H9 (cell line): ENCODE measurements at regions not wholly inside any gene's neighbourhood (a gene's known extent, or its start where the extent isn't known, plus 50 kb on each side); places are given as distances from the start of the nearest gene placed in this dataset.

Source experiments
- DNase-seq: peaks from one replicate; pipeline ENCODE4 v3.0.0-alpha.2; 2017
- H2AFZ ChIP-seq: one replicate; pipeline ENCODE4 v1.6.1; 2013; ENCODE audit warnings: mild to moderate bottlenecking, low read length, control low read depth, moderate library complexity
- H2AK5ac ChIP-seq: 2 replicates; pipeline ENCODE4 v1.6.1; 2013; ENCODE audit warnings: low read length, control low read depth, mixed read lengths; ENCODE audit not compliant: insufficient read length
- H2BK120ac ChIP-seq: one replicate; pipeline ENCODE4 v1.6.1; 2013; ENCODE audit warnings: low read depth, mild to moderate bottlenecking, low read length, control low read depth, inconsistent platforms; ENCODE audit not compliant: poor library complexity, severe bottlenecking
- H2BK12ac ChIP-seq: 2 replicates; pipeline ENCODE4 v1.6.1; 2013; ENCODE audit warnings: low read length, control low read depth, mixed read lengths, low read depth; ENCODE audit not compliant: insufficient read length
- H2BK15ac ChIP-seq: 2 replicates; pipeline ENCODE4 v1.6.1; 2013; ENCODE audit warnings: low read depth, low read length, control low read depth
- H2BK20ac ChIP-seq: one replicate; pipeline ENCODE4 v1.6.1; 2013; ENCODE audit warnings: low read depth, mild to moderate bottlenecking, low read length, control low read depth, inconsistent platforms; ENCODE audit not compliant: poor library complexity, severe bottlenecking
- H2BK5ac ChIP-seq: 2 replicates; pipeline ENCODE4 v1.6.1; 2013; ENCODE audit warnings: low read length, control low read depth, mixed read lengths; ENCODE audit not compliant: insufficient read length
- H3K14ac ChIP-seq: 2 replicates; pipeline ENCODE4 v1.6.1; 2013; ENCODE audit warnings: low read length, control low read depth; ENCODE audit not compliant: insufficient read depth
- H3K18ac ChIP-seq: 2 replicates; pipeline ENCODE4 v1.6.1; 2013; ENCODE audit warnings: low read depth, mild to moderate bottlenecking, mixed read lengths, low read length, control low read depth; ENCODE audit not compliant: insufficient read length
- H3K23ac ChIP-seq: 2 replicates; pipeline ENCODE4 v1.6.1; 2013; ENCODE audit warnings: low read length, control low read depth, mixed read lengths, low read depth; ENCODE audit not compliant: insufficient read length
- H3K23me2 ChIP-seq: 2 replicates; pipeline ENCODE4 v1.6.1; 2013; ENCODE audit warnings: low read depth, mild to moderate bottlenecking, mixed read lengths, low read length, control low read depth; ENCODE audit not compliant: insufficient read length, poor library complexity, severe bottlenecking
- H3K27ac ChIP-seq: 2 replicates; pipeline ENCODE4 v1.5.1; 2013; ENCODE audit warnings: low read length, control low read depth, mixed read lengths, low read depth; ENCODE audit not compliant: insufficient read length
- H3K27me3 ChIP-seq: 2 replicates; pipeline ENCODE4 v1.6.1; 2013; ENCODE audit warnings: low read length, control low read depth, inconsistent platforms; ENCODE audit not compliant: insufficient read depth
- H3K4ac ChIP-seq: 2 replicates; pipeline ENCODE4 v1.6.1; 2013; ENCODE audit warnings: low read depth, mild to moderate bottlenecking, control low read depth, inconsistent platforms, low read length, moderate library complexity
- H3K4me1 ChIP-seq: 2 replicates; pipeline ENCODE4 v1.6.1; 2013; ENCODE audit warnings: low read length, control low read depth, inconsistent platforms; ENCODE audit not compliant: insufficient read depth
- H3K4me2 ChIP-seq: 2 replicates; pipeline ENCODE4 v1.6.1; 2013; ENCODE audit warnings: low read length, control low read depth, mixed read lengths; ENCODE audit not compliant: insufficient read length, insufficient read depth
- H3K56ac ChIP-seq: 2 replicates; pipeline ENCODE4 v1.6.1; 2013; ENCODE audit warnings: low read depth, mild to moderate bottlenecking, mixed read lengths, low read length, control low read depth; ENCODE audit not compliant: insufficient read length
- H3K79me1 ChIP-seq: 2 replicates; pipeline ENCODE4 v1.6.1; 2013; ENCODE audit warnings: low read depth, mild to moderate bottlenecking, moderate library complexity, low read length, control low read depth, inconsistent platforms; ENCODE audit not compliant: insufficient read depth, poor library complexity, severe bottlenecking
- H3K79me2 ChIP-seq: 2 replicates; pipeline ENCODE4 v1.6.1; 2013; ENCODE audit warnings: low read length, control low read depth, inconsistent platforms; ENCODE audit not compliant: insufficient read depth
- H3K9ac ChIP-seq: 2 replicates; pipeline ENCODE4 v1.6.1; 2013; ENCODE audit warnings: low read length, control low read depth, mixed read lengths; ENCODE audit not compliant: insufficient read length; ENCODE audit errors: extremely low read depth
- H3K9me3 ChIP-seq: one replicate; pipeline ENCODE4 v1.6.1; 2013; ENCODE audit warnings: low read depth, low read length, inconsistent platforms; ENCODE audit not compliant: control insufficient read depth
- H3T11ph ChIP-seq: one replicate; pipeline ENCODE4 v1.6.1; 2013; ENCODE audit warnings: mild to moderate bottlenecking, low read length, control low read depth, inconsistent platforms
- H4K20me1 ChIP-seq: one replicate; pipeline ENCODE4 v1.6.1; 2013; ENCODE audit not compliant: control insufficient read depth, insufficient read length, insufficient read depth
- H4K5ac ChIP-seq: 2 replicates; pipeline ENCODE4 v1.6.1; 2013; ENCODE audit warnings: low read depth, mild to moderate bottlenecking, mixed read lengths, low read length, control low read depth; ENCODE audit not compliant: insufficient read length
- H4K8ac ChIP-seq: replicated peaks from 2 replicates; pipeline ENCODE4 v1.6.1; 2013; ENCODE audit warnings: low read length, control low read depth, mixed read lengths, low read depth; ENCODE audit not compliant: insufficient read length
- H4K91ac ChIP-seq: 2 replicates; pipeline ENCODE4 v1.6.1; 2013; ENCODE audit warnings: low read depth, mild to moderate bottlenecking, moderate library complexity, mixed read lengths, low read length, control low read depth; ENCODE audit not compliant: insufficient read length
- H3K27ac Mint-ChIP-seq, 3 experiments: 2 replicates in 2 of 3; 3 replicates in 1 of 3; pipeline ENCODE4 v1.8.0; 2020 to 2021; ENCODE audit warnings: mixed read lengths in 3 of 3, mild to moderate bottlenecking in 1 of 3, moderate library complexity in 1 of 3
- H3K27me3 Mint-ChIP-seq: 2 replicates; pipeline ENCODE4 v1.8.0; 2021; ENCODE audit warnings: low read depth, mild to moderate bottlenecking, moderate library complexity, mixed read lengths
- H3K36me3 Mint-ChIP-seq, 3 experiments: 2 replicates in 2 of 3; 3 replicates in 1 of 3; pipeline ENCODE4 v1.8.0; 2020 to 2021; ENCODE audit warnings: low read depth in 3 of 3, mixed read lengths in 3 of 3; ENCODE audit not compliant: insufficient read depth in 1 of 3
- H3K4me1 Mint-ChIP-seq, 2 experiments: 2 replicates each; pipeline ENCODE4 v1.8.0; 2020; ENCODE audit warnings: mixed read lengths in 2 of 2
- H3K4me3 Mint-ChIP-seq, 2 experiments: 2 replicates in 1 of 2; 3 replicates in 1 of 2; pipeline ENCODE4 v1.8.0; 2020 to 2021; ENCODE audit warnings: mild to moderate bottlenecking in 2 of 2, mixed read lengths in 2 of 2, moderate library complexity in 1 of 2
- H3K9me3 Mint-ChIP-seq, 2 experiments: 2 replicates in 1 of 2; 3 replicates in 1 of 2; pipeline ENCODE4 v1.8.0; 2020; ENCODE audit warnings: mild to moderate bottlenecking in 2 of 2, mixed read lengths in 2 of 2, moderate library complexity in 1 of 2
- WGBS: extraction: QIAGEN DNeasy Blood & Tissue Kit; methylation state at CpG from one replicate; pipeline ENCODE4 v1.1.7; 2013; ENCODE audit warnings: missing lambda C conversion rate, low lambda C conversion rate, mixed read lengths; ENCODE audit not compliant: insufficient read length; ENCODE audit errors: extremely low coverage; 5-methylcytosine and 5-hydroxymethylcytosine counted together
- TF ChIP-seq, protein P1 (sequence below): fragments of 200-600 bp; sonication (generic); conservative IDR thresholded peaks from 3 replicates; pipeline ENCODE4 v1.8.0; 2021; ENCODE audit warnings: antibody characterized with exemption, mild to moderate bottlenecking

GRCh38 chr11:112620621-112621394, 340.4 kb upstream of the NCAM1 start:
- Histone ChIP-seq H4K8ac (no peak overlapping the region), H4K5ac (no peak overlapping the region), H2BK5ac (no peak overlapping the region), H3K79me1 (no peaks in the 10 kb centered on the region), H3K23ac (no peak overlapping the region), H4K20me1 (no peaks in the 10 kb centered on the region), H3K18ac (no peak overlapping the region), H3K14ac (no peak overlapping the region; the same call in 1 of the 2 replicates), H2BK120ac (no peak overlapping the region), H2BK15ac (no peak overlapping the region), H3K27me3 (no peaks in the 10 kb centered on the region), H3K4ac (no peak overlapping the region), H3K27ac (no peak overlapping the region), H3K56ac (no peak overlapping the region), H2BK20ac (no peak overlapping the region), H3K9ac (no peak overlapping the region), H2BK12ac (no peak overlapping the region), H4K91ac (no peak overlapping the region), H2AFZ (no peak overlapping the region), H3K9me3 (no peaks in the 10 kb centered on the region), H3K23me2 (no peaks in the 10 kb centered on the region), H2AK5ac (no peak overlapping the region), H3K4me1 (no peaks in the 10 kb centered on the region), H3K4me2 (no peak overlapping the region), H3K79me2 (no peaks in the 10 kb centered on the region), H3T11ph (no peak overlapping the region)
- Mint-ChIP-seq H3K27ac (no peak overlapping the region; a peak in 1 of 7 replicates), H3K27me3 (peaks cover 1% of the 10 kb centered on the region), H3K36me3 (peaks cover 0 to 5% (median 0%) of the 10 kb centered on the region in 3 experiments; a peak in 2 of 7 replicates), H3K4me3 (no peak overlapping the region), H3K4me1 (peaks cover 1 to 4% of the 10 kb centered on the region in 2 experiments; a peak in 3 of 4 replicates), H3K9me3 (peaks cover 3 to 5% of the 10 kb centered on the region in 2 experiments; a peak in 3 of 5 replicates)
- no CpG with 5 or more reads among the region's 7 CpGs for WGBS
- TF ChIP-seq, protein P1, sequence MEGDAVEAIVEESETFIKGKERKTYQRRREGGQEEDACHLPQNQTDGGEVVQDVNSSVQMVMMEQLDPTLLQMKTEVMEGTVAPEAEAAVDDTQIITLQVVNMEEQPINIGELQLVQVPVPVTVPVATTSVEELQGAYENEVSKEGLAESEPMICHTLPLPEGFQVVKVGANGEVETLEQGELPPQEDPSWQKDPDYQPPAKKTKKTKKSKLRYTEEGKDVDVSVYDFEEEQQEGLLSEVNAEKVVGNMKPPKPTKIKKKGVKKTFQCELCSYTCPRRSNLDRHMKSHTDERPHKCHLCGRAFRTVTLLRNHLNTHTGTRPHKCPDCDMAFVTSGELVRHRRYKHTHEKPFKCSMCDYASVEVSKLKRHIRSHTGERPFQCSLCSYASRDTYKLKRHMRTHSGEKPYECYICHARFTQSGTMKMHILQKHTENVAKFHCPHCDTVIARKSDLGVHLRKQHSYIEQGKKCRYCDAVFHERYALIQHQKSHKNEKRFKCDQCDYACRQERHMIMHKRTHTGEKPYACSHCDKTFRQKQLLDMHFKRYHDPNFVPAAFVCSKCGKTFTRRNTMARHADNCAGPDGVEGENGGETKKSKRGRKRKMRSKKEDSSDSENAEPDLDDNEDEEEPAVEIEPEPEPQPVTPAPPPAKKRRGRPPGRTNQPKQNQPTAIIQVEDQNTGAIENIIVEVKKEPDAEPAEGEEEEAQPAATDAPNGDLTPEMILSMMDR = no peak
- no peak for DNase-seq
